GM12874 (cell line): ENCODE measurements at regions not wholly inside any gene's neighbourhood (a gene's known extent, or its start where the extent isn't known, plus 50 kb on each side); places are given as distances from the start of the nearest gene placed in this dataset.

Experiments used
- CTCF ChIP-seq: IDR thresholded peaks from 2 replicates; pipeline ENCODE4 v1.5.1; 2011; ENCODE audit warnings: low read depth, mild to moderate bottlenecking, control low read depth, low read length, moderate library complexity; ENCODE audit not compliant: insufficient read depth

- TF ChIP-seq CTCF: no peak
Measured at GRCh38 chr13:106400289-106400688, 135.2 kb downstream of the EFNB2 start.

DNA sequence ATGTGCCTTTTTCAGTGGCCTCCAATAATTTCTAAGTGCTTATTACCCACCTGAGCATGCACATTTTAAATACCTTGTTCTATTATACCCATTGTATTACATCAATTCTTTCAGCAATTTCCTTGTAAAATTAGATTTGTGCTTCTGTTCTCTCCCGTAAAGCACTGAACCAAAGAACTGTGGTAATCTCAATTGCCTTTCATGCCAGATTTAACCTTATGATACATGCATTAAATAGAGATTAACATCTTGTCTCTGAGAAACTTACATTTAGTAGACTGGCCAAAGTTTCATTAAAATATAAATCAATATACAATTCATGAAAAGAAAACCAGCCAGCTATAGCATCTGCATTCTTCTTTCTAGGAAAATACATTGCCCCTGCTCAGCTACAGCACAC is 137.2 kb downstream of the EFNB2 start:
- TF ChIP-seq CTCF: no peak

GRCh38 chr13:106393776-106394175 is 141.7 kb downstream of the EFNB2 start:
- TF ChIP-seq CTCF: no peak

DNA sequence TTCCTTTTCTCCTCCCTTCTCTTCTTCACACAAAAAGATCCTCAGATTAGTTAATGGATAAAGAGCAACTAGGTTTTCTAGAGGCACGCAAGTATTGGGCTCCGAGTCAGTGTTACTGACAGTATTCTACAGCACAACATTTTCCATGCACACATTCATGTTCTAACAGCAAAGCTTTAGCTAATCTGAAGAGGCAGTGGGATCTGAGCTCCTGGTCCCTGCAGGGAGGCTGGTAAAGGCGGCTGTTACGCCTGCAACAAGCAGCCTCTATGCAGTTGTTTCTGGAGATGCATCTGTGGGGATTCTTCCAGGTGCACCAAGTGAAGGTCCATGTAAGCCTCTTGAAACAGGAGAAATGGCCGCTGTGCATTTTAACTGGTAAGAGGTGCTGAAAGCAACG is 143.8 kb downstream of the EFNB2 start:
- no peak for TF ChIP-seq CTCF

GRCh38 chr13:106391271-106391670 is 144.2 kb downstream of the EFNB2 start:
- no peak for TF ChIP-seq CTCF

GRCh38 chr13:106390367-106390766 is 145.1 kb downstream of the EFNB2 start:
- TF ChIP-seq CTCF: no peak

GRCh38 chr13:106385654-106386053 is 149.8 kb downstream of the EFNB2 start:
- TF ChIP-seq CTCF: no peak

DNA sequence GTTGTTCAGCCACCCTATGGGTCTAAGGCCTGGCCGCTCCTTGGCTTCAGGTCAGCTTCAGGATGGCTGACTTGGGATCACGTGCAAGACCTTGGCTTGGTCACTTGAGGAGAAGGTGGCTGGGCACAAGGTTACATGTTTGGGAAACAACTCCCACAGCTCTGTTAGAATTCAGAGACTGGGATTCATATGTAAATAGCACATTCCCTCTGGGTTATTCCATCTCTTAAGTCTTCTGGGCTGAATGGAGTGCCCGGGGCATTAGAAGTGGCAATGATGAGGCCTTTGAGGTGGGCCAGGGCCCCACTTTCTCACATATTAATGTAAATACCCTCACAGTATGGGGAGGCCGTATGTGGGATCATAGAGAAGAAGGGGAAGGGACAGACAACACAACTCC is 150.9 kb downstream of the EFNB2 start:
- no peak for TF ChIP-seq CTCF
